Esophagus squamous epithelium (tissue), 5 donors: ENCODE measurements at regions not wholly inside any gene's neighbourhood (a gene's known extent, or its start where the extent isn't known, plus 50 kb on each side); places are given as distances from the start of the nearest gene placed in this dataset.

Experiments
- DNase-seq: peaks from one replicate; lab custom pipeline; 2025; lab: John Stamatoyannopoulos, UW
- H3K27ac ChIP-seq, 4 donors: fragments of 200-600 bp; sonication (generic); one replicate each; pipeline ENCODE4 v1.5.1; 2016 to 2019; ENCODE audit warnings: mild to moderate bottlenecking in 1 of 4
- H3K27me3 ChIP-seq, 4 donors: fragments of 200-600 bp; sonication (generic); 1 replicate in 3 of 4; 2 replicates in 1 of 4; pipeline versions ENCODE4 v1.5.1 to v1.6.0; 2017 to 2021; ENCODE audit warnings: antibody characterized with exemption in 1 of 4
- H3K36me3 ChIP-seq, 3 donors: fragments of 200-600 bp; sonication (generic); one replicate each; pipeline ENCODE4 v1.5.1; 2016 to 2019
- H3K4me1 ChIP-seq, 3 donors: fragments of 200-600 bp; sonication (generic); one replicate each; pipeline ENCODE4 v1.5.1; 2017 to 2019
- H3K4me3 ChIP-seq, 4 donors: fragments of 200-600 bp; sonication (generic); 1 replicate in 3 of 4; 2 replicates in 1 of 4; pipeline ENCODE4 v1.5.1; 2016 to 2019; ENCODE audit warnings: mild to moderate bottlenecking in 2 of 4, moderate library complexity in 1 of 4
- H3K9me3 ChIP-seq, 3 donors: fragments of 200-600 bp; sonication (generic); one replicate each; pipeline ENCODE4 v1.5.1; 2016 to 2019
- CTCF ChIP-seq, 6 experiments: fragments of 450-650 bp in 4 of 6; fragments of 200-600 bp in 2 of 6; sonication (generic) in 2 of 6; IDR thresholded peaks; one replicate each; pipeline ENCODE4 v1.5.1; 2016 to 2019; ENCODE audit warnings: antibody characterized with exemption in 6 of 6, mild to moderate bottlenecking in 4 of 6, moderate library complexity in 4 of 6
- POLR2A ChIP-seq, 4 donors: fragments of 450-650 bp; IDR thresholded peaks; one replicate each; pipeline ENCODE4 v1.6.1; 2017; ENCODE audit warnings: antibody characterized with exemption in 4 of 4, mild to moderate bottlenecking in 4 of 4, moderate library complexity in 3 of 4
- WGBS, 2 donors: methylation state at CpG; one replicate each; pipeline ENCODE4 v1.1.5; 2018; 5-methylcytosine and 5-hydroxymethylcytosine counted together
- intact Hi-C: fragments of 100-400 bp; cut with DNase I; formaldehyde crosslinking; loops from one replicate; pipeline ENCODE4 v1.15.0; 2022
- donor health status: DM: yes; HTN: yes; CAD: no.

- H3K27ac ChIP-seq = no peak overlapping the region
- intact Hi-C loops = no loop called here
- 76 to 88% methylated on average over 6 of the region's 6 CpGs for WGBS, 2 donors
- no peaks in the 10 kb centered on the region for H3K36me3 ChIP-seq
- H3K9me3 ChIP-seq = no peaks in the 10 kb centered on the region
- H3K27me3 ChIP-seq = no peaks in the 10 kb centered on the region
- H3K4me3 ChIP-seq = no peak overlapping the region
- peaks cover 0 to 18% (median 5%) of the 10 kb centered on the region in 3 donors for H3K4me1 ChIP-seq
- no peak for TF ChIP-seq CTCF (IDR thresholded peaks at IDR 0.05)
- no peak for DNase-seq
Observed at GRCh38 chr6:87799651-87800050, 97.6 kb upstream of the AKIRIN2 start.

DNA sequence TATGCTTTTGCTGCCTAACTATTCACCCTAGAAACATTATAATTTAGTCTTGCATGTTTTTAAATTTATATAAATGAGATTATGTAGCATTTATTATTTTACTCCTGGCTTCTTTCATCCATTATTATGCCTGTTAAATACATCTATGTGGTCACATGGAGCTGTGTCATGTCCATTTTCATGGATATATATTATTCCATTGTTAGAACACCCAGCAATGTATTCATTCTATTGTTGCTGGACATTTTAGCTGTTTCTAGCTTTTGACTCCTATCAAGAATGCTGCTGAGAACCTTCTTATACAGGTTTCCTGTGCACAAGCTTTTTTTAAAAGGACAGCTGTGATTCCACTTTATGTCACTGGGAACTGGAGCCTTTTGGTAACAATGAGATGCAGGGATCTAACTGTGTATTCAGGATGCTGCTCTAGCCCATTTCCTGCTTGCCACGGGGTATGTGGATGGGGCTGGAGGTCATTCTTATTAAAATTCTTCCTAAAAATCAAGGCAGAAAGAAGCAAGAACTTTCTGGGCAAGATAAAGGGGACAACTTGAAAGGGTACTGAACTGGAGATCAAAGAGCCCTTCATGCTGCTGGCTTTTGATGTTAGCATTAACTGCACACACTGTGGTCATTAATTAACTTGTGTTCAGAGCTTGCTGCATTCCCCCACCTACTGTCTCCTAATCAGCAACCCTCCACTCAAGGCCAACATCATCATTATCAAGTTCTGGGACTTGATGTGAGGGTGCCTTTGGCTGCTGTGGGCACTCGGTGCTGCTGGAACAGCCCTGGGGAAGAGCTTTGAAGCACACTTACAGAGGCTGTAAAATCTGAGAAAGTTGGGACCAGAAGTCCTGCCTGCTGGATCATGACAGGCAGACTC lies 96.6 kb upstream of the AKIRIN2 start:
- H3K4me3 ChIP-seq = no peak overlapping the region
- H3K4me1 ChIP-seq = peaks cover 0 to 18% (median 5%) of the 10 kb centered on the region in 3 donors
- H3K27ac ChIP-seq = no peak overlapping the region
- intact Hi-C loops = no loop called here
- TF ChIP-seq CTCF (IDR thresholded peaks at IDR 0.05) = no peak
- no peak for TF ChIP-seq POLR2A (IDR thresholded peaks at IDR 0.05)
- no peaks in the 10 kb centered on the region for H3K9me3 ChIP-seq
- no peaks in the 10 kb centered on the region for H3K36me3 ChIP-seq
- 38 to 63% methylated on average over 2 of the region's 2 CpGs for WGBS, 2 donors
- H3K27me3 ChIP-seq = no peaks in the 10 kb centered on the region
- no peak for DNase-seq

DNA sequence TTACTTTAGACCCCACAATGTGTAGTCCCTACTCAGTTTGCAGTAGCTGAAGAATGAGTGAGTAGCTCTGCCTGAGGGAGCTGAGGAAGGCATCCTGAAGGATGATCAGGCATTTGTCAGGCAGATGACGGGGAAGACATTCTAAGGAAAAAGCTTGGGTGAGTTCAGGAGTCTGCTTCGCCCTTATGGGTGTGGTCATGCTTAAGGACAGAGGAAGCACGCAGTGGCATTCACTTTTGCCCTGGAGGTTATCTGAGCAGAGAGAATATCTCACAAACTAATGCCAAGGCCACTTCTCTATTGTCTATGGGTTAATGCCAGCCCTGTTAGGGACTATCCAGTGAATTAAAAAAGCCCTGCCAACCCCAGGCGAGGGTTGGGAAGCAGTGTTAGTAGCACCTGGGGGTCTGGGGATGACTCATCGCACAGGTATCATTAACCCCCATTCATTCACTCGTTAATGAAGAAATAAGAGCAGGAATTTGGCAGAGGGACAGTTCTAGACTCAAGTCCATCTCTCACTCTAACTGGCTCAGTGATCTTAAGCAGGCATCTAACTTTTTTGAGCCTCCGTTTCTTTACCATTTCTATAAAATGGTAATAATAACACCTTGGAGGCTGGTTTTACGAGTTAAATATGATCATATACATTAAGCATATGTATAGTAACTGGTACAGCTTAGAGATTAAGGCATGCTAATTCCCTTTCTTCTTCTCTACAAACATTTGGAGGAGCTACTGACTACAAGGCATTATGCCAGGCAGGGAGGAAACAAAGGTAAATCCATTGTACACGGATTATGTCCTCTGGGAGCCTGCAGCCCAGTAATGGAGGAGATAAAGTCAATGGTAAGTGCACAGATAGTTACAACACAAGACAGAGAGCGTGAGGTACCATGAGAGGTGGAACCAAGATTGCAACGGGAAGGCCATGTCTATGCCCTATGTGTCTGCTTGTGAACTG lies 93.2 kb upstream of the AKIRIN2 start:
- no peaks in the 10 kb centered on the region for H3K27me3 ChIP-seq
- no peak for DNase-seq
- WGBS, 2 donors = 55 to 65% methylated on average over 11 of the region's 11 CpGs
- TF ChIP-seq CTCF (IDR thresholded peaks at IDR 0.05) = no peak
- no peak for TF ChIP-seq POLR2A (IDR thresholded peaks at IDR 0.05)
- intact Hi-C loops = no loop called here
- H3K9me3 ChIP-seq = no peaks in the 10 kb centered on the region
- no peak overlapping the region for H3K4me3 ChIP-seq
- no peak overlapping the region for H3K27ac ChIP-seq
- peaks cover 0 to 18% (median 5%) of the 10 kb centered on the region in 3 donors for H3K4me1 ChIP-seq
- H3K36me3 ChIP-seq = no peaks in the 10 kb centered on the region

DNA sequence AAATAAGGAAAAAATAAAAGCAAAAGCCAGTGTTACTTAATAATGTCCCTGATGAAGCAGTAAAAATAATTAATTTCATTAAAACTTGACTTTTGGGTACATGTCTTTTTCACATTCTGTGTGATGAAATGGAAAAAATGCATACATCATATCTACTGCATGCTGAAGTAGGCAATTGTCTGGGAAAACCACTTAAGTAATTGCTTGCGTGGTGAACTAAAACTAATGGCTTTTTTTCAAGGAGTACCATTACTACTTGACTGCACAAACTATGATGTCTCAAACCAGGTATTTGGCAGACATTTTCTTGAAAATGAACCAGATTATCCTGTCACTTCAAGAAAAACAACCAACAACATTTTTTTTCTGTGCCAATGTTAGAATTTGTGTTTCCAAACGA lies 91.3 kb upstream of the AKIRIN2 start:
- H3K4me3 ChIP-seq = no peak overlapping the region
- no peaks in the 10 kb centered on the region for H3K9me3 ChIP-seq
- 81 to 87% methylated on average over 2 of the region's 2 CpGs for WGBS, 2 donors
- DNase-seq = no peak
- intact Hi-C loops = no loop called here
- peaks cover 6 to 37% (median 17%) of the 10 kb centered on the region in 3 donors for H3K4me1 ChIP-seq
- H3K27me3 ChIP-seq = no peaks in the 10 kb centered on the region
- H3K27ac ChIP-seq = no peak overlapping the region
- H3K36me3 ChIP-seq = no peaks in the 10 kb centered on the region
- TF ChIP-seq CTCF (IDR thresholded peaks at IDR 0.05) (no peak), POLR2A (IDR thresholded peaks at IDR 0.05) (no peak)
